Colonic mucosa (tissue), 4 donors: ENCODE measurements at regions not wholly inside any gene's neighbourhood (a gene's known extent, or its start where the extent isn't known, plus 50 kb on each side); places are given as distances from the start of the nearest gene placed in this dataset.

Source experiments
- DNase-seq: peaks from one replicate; pipeline ENCODE4 v3.0.0-alpha.2; 2020
- H3K27ac ChIP-seq: fragments of 200-600 bp; one replicate; pipeline ENCODE4 v1.8.0; 2021
- H3K27me3 ChIP-seq: fragments of 200-600 bp; one replicate; pipeline ENCODE4 v1.8.0; 2021
- H3K36me3 ChIP-seq: fragments of 200-600 bp; one replicate; pipeline ENCODE4 v1.8.0; 2021
- H3K4me1 ChIP-seq: fragments of 200-600 bp; one replicate; pipeline ENCODE4 v1.8.0; 2021; ENCODE audit warnings: mild to moderate bottlenecking
- H3K4me3 ChIP-seq: fragments of 200-600 bp; one replicate; pipeline ENCODE4 v1.8.0; 2021
- H3K9ac ChIP-seq, 2 donors: one replicate each; pipeline ENCODE4 v1.7.0; 2013; ENCODE audit warnings: control low read depth in 2 of 2, low read depth in 2 of 2, low read length in 2 of 2
- H3K9me3 ChIP-seq: fragments of 200-600 bp; one replicate; pipeline ENCODE4 v1.8.0; 2021
- CTCF ChIP-seq: fragments of 200-600 bp; IDR thresholded peaks from one replicate; pipeline ENCODE4 v1.8.0; 2022; ENCODE audit warnings: antibody characterized with exemption, mild to moderate bottlenecking
- intact Hi-C: fragments of 100-400 bp; cut with DNase I; formaldehyde crosslinking; loops from one replicate; pipeline ENCODE4 v1.14.1; 2022
- donor health status: healthy.
- donor health status: DM: no; HTN: no; CAD: no.
- donor health status: DM: no; HTN: no; CAD: no.

DNA sequence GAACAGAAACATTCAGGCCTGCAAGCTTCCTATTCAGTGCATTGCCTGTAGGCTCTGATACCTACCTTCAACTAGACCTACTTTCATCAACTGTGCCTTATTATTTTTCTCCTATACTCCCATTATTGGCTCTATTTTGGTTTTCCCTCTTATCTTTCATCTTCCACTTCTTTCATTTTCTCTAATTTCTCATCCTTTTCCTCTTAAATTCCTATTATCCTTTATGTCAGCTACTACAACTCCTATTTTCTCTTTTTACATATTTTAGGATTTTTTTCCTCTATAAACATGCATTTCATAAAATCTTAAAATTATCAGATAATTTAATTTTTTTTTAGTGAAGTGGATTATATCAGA lies 61.6 kb upstream of the PRDM8 start:
- no peaks in the 10 kb centered on the region for H3K36me3 ChIP-seq
- H3K27ac ChIP-seq: peak overlapping the region; percentile 53
- no peak for DNase-seq
- no peaks in the 10 kb centered on the region for H3K9me3 ChIP-seq
- no peaks in the 10 kb centered on the region for H3K27me3 ChIP-seq
- H3K4me1 ChIP-seq: no peaks in the 10 kb centered on the region
- H3K4me3 ChIP-seq: no peak overlapping the region
- intact Hi-C loops: no loop called here
- TF ChIP-seq CTCF: no peak
- H3K9ac ChIP-seq: no peak overlapping the region

- TF ChIP-seq CTCF: no peak
- Histone ChIP-seq H3K36me3 (no peaks in the 10 kb centered on the region), H3K27me3 (no peaks in the 10 kb centered on the region), H3K4me3 (no peak overlapping the region), H3K27ac (peak overlapping the region; percentile 53), H3K9ac (no peak overlapping the region), H3K9me3 (no peaks in the 10 kb centered on the region), H3K4me1 (no peaks in the 10 kb centered on the region)
- no peak for DNase-seq
- intact Hi-C loops: no loop called here
Measured at GRCh38 chr4:80134936-80135701, 62.1 kb upstream of the ANTXR2 start.

GRCh38 chr4:80133240-80133783 lies 60.3 kb upstream of the ANTXR2 start:
- H3K4me1 ChIP-seq: no peaks in the 10 kb centered on the region
- intact Hi-C loops: no loop called here
- no peak overlapping the region for H3K27ac ChIP-seq
- no peaks in the 10 kb centered on the region for H3K36me3 ChIP-seq
- H3K27me3 ChIP-seq: no peaks in the 10 kb centered on the region
- no peak overlapping the region for H3K9ac ChIP-seq
- DNase-seq: no peak
- no peaks in the 10 kb centered on the region for H3K9me3 ChIP-seq
- no peak overlapping the region for H3K4me3 ChIP-seq
- no peak for TF ChIP-seq CTCF

- Histone ChIP-seq H3K27me3 (no peaks in the 10 kb centered on the region), H3K27ac (no peak overlapping the region), H3K4me1 (no peaks in the 10 kb centered on the region), H3K36me3 (no peaks in the 10 kb centered on the region), H3K4me3 (no peak overlapping the region), H3K9me3 (no peaks in the 10 kb centered on the region), H3K9ac (no peak overlapping the region)
- DNase-seq: no peak
- intact Hi-C loops: loop anchor here (5.0 kb wide), 1 partner anchor 53 kb away; no protein-coding TSS in a partner anchor
- TF ChIP-seq CTCF: no peak
Measured at GRCh38 chr4:80129785-80130184, 56.8 kb upstream of the ANTXR2 start.

GRCh38 chr4:80128941-80129340 lies 55.9 kb upstream of the ANTXR2 start:
- no peak for TF ChIP-seq CTCF
- Histone ChIP-seq H3K9me3 (no peaks in the 10 kb centered on the region), H3K9ac (no peak overlapping the region), H3K4me3 (no peak overlapping the region), H3K27me3 (no peaks in the 10 kb centered on the region), H3K4me1 (no peaks in the 10 kb centered on the region), H3K36me3 (no peaks in the 10 kb centered on the region), H3K27ac (no peak overlapping the region)
- intact Hi-C loops: loop anchor here (5.0 kb wide), 1 partner anchor 53 kb away; no protein-coding TSS in a partner anchor
- no peak for DNase-seq
